GM21528 (cell line): ENCODE measurements at regions not wholly inside any gene's neighbourhood (a gene's known extent, or its start where the extent isn't known, plus 50 kb on each side); places are given as distances from the start of the nearest gene placed in this dataset.

ENCODE experiments used
- ATAC-seq: cut with Tn5 transposase; IDR thresholded peaks from one replicate; pipeline ENCODE4 v1.9.1; 2021; ENCODE audit warnings: mild to moderate bottlenecking, moderate library complexity; ENCODE audit not compliant: unreplicated experiment, low FRiP score

- no peak for ATAC-seq
Observed at GRCh38 chr1:172970186-172970585, 80.6 kb downstream of the TNFSF18 start.

GRCh38 chr1:172971241-172971640, 79.5 kb downstream of the TNFSF18 start:
- no peak for ATAC-seq

GRCh38 chr1:172972258-172972657, 78.5 kb downstream of the TNFSF18 start:
- no peak for ATAC-seq

- ATAC-seq = no peak
Observed at GRCh38 chr1:172973424-172973823, 77.3 kb downstream of the TNFSF18 start.

GRCh38 chr1:172976222-172977041, 74.3 kb downstream of the TNFSF18 start:
- ATAC-seq = no peak

GRCh38 chr1:172977296-172978017, 73.3 kb downstream of the TNFSF18 start:
- no peak for ATAC-seq

- ATAC-seq = no peak
Observed at GRCh38 chr1:172978595-172978994, 72.1 kb downstream of the TNFSF18 start.

- ATAC-seq = no peak
Observed at GRCh38 chr1:172979828-172980227, 70.9 kb downstream of the TNFSF18 start.

- ATAC-seq = no peak
Observed at GRCh38 chr1:172980456-172980855, 70.3 kb downstream of the TNFSF18 start.

GRCh38 chr1:172980971-172981370, 69.8 kb downstream of the TNFSF18 start:
- no peak for ATAC-seq
